Astrocyte (in vitro differentiated cells and primary cell): ENCODE measurements at regions not wholly inside any gene's neighbourhood (a gene's known extent, or its start where the extent isn't known, plus 50 kb on each side); places are given as distances from the start of the nearest gene placed in this dataset.

Source experiments
- DNase-seq: peaks from one replicate; pipeline ENCODE4 v3.0.0-alpha.2; 2010; ENCODE audit warnings: low read depth
- FAIRE-seq: peaks from 2 replicates; lab custom pipeline; 2011; peaks lifted over from hg19 to GRCh38; lab: Jason Lieb, UNC
- H2AFZ ChIP-seq: 2 replicates; pipeline ENCODE4 v1.6.0; 2012; ENCODE audit warnings: low read depth, low read length, inconsistent platforms
- H3K27ac ChIP-seq: 2 replicates; pipeline ENCODE4 v1.5.1; 2011; ENCODE audit warnings: low read depth, low read length, inconsistent platforms
- H3K27me3 ChIP-seq: 2 replicates; pipeline ENCODE4 v1.6.0; 2011; ENCODE audit warnings: low read length, inconsistent platforms; ENCODE audit not compliant: insufficient read depth
- H3K36me3 ChIP-seq: 2 replicates; pipeline ENCODE4 v1.5.1; 2011; ENCODE audit warnings: low read length, inconsistent platforms; ENCODE audit not compliant: insufficient read depth
- H3K4me1 ChIP-seq: 2 replicates; pipeline ENCODE4 v1.5.1; 2011; ENCODE audit warnings: low read length, inconsistent platforms; ENCODE audit not compliant: insufficient read depth
- H3K4me2 ChIP-seq: 2 replicates; pipeline ENCODE4 v1.6.0; 2012; ENCODE audit warnings: low read length, inconsistent platforms
- H3K4me3 ChIP-seq: 2 replicates; pipeline ENCODE4 v1.5.1; 2011; ENCODE audit warnings: low read depth, mild to moderate bottlenecking, low read length, inconsistent platforms; ENCODE audit not compliant: insufficient read depth
- H3K79me2 ChIP-seq: 2 replicates; pipeline ENCODE4 v1.6.0; 2012; ENCODE audit warnings: mild to moderate bottlenecking, low read length, inconsistent platforms; ENCODE audit not compliant: insufficient read depth
- H3K9ac ChIP-seq: 2 replicates; pipeline ENCODE4 v1.6.0; 2012; ENCODE audit warnings: mild to moderate bottlenecking, low read length, inconsistent platforms
- H3K9me3 ChIP-seq: 2 replicates; pipeline ENCODE4 v1.5.1; 2012; ENCODE audit warnings: low read depth, mild to moderate bottlenecking, low read length, inconsistent platforms; ENCODE audit not compliant: insufficient read depth
- H4K20me1 ChIP-seq: 2 replicates; pipeline ENCODE4 v1.6.0; 2012; ENCODE audit warnings: low read length, inconsistent platforms; ENCODE audit not compliant: insufficient read depth
- H3K27ac Mint-ChIP-seq: one replicate; pipeline ENCODE4 v1.8.0; 2021; ENCODE audit warnings: mild to moderate bottlenecking, mixed read lengths; ENCODE audit not compliant: unreplicated experiment
- H3K27me3 Mint-ChIP-seq: one replicate; pipeline ENCODE4 v1.8.0; 2021; ENCODE audit warnings: low read depth, mixed read lengths; ENCODE audit not compliant: unreplicated experiment
- H3K36me3 Mint-ChIP-seq: one replicate; pipeline ENCODE4 v1.8.0; 2021; ENCODE audit warnings: low read depth, mixed read lengths; ENCODE audit not compliant: unreplicated experiment
- H3K4me1 Mint-ChIP-seq: one replicate; pipeline ENCODE4 v1.8.0; 2021; ENCODE audit warnings: low read depth, mixed read lengths; ENCODE audit not compliant: unreplicated experiment
- H3K4me3 Mint-ChIP-seq: one replicate; pipeline ENCODE4 v1.8.0; 2021; ENCODE audit warnings: mild to moderate bottlenecking, moderate library complexity, mixed read lengths; ENCODE audit not compliant: unreplicated experiment
- H3K9me3 Mint-ChIP-seq: one replicate; pipeline ENCODE4 v1.8.0; 2021; ENCODE audit warnings: mild to moderate bottlenecking, mixed read lengths; ENCODE audit not compliant: unreplicated experiment
- CTCF ChIP-seq: IDR thresholded peaks from 2 replicates; pipeline ENCODE4 v1.5.1; 2011; ENCODE audit warnings: low read depth, mild to moderate bottlenecking, inconsistent platforms, low read length, moderate library complexity; ENCODE audit not compliant: insufficient read depth
- EZH2 ChIP-seq: IDR thresholded peaks from 2 replicates; pipeline ENCODE4 v1.6.1; 2012; ENCODE audit warnings: mild to moderate bottlenecking, low read length, inconsistent platforms; ENCODE audit not compliant: insufficient read depth

GRCh38 chr12:3436461-3437065, 54.4 kb upstream of the PRMT8 start:
- Histone ChIP-seq H3K79me2 (no peaks in the 10 kb centered on the region), H3K9me3 (no peaks in the 10 kb centered on the region), H3K27me3 (peaks cover 3% of the 10 kb centered on the region), H3K4me2 (no peak overlapping the region), H2AFZ (no peak overlapping the region), H4K20me1 (no peaks in the 10 kb centered on the region), H3K9ac (no peak overlapping the region), H3K27ac (no peak overlapping the region), H3K4me1 (no peaks in the 10 kb centered on the region), H3K4me3 (no peak overlapping the region), H3K36me3 (no peaks in the 10 kb centered on the region)
- no peak overlapping the region for H3K4me3 Mint-ChIP-seq
- FAIRE-seq (no peak), DNase-seq (no peak)
- peaks cover 30% of the 10 kb centered on the region for H3K27me3 Mint-ChIP-seq
- no peaks in the 10 kb centered on the region for H3K36me3 Mint-ChIP-seq
- peaks cover 4% of the 10 kb centered on the region for H3K4me1 Mint-ChIP-seq
- no peak overlapping the region for H3K27ac Mint-ChIP-seq
- TF ChIP-seq CTCF (no peak), EZH2 (no peak)
- no peaks in the 10 kb centered on the region for H3K9me3 Mint-ChIP-seq

DNA sequence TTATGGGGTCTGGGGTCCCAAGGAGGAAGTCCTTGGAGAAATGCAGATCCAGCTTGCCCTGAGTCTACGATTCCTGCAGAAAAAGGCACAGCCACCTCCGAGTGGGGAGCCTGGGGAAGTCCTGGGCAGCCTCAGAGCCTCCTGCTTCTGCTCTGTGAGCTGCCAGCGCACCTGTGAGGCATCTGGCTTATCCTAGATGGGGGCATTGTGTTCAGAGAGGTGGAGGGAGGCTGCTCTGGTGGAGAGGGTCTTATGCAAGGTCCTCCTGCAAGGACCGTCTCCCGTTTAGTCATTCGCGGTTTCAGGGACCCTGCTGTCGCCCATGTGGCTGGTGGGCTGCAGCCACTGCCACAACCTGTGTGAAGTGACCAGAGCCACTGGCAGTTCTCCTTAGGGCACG, 53.0 kb upstream of the PRMT8 start:
- Histone ChIP-seq H3K9ac (no peak overlapping the region), H3K4me1 (no peaks in the 10 kb centered on the region), H3K79me2 (no peaks in the 10 kb centered on the region), H3K4me3 (no peak overlapping the region), H3K27me3 (peaks cover 3% of the 10 kb centered on the region), H3K9me3 (no peaks in the 10 kb centered on the region), H3K36me3 (no peaks in the 10 kb centered on the region), H3K27ac (no peak overlapping the region), H2AFZ (no peak overlapping the region), H4K20me1 (no peaks in the 10 kb centered on the region), H3K4me2 (no peak overlapping the region)
- Mint-ChIP-seq H3K27me3 (peaks cover 31% of the 10 kb centered on the region), H3K4me1 (no peaks in the 10 kb centered on the region), H3K27ac (no peak overlapping the region), H3K36me3 (no peaks in the 10 kb centered on the region), H3K4me3 (no peak overlapping the region), H3K9me3 (peaks cover 2% of the 10 kb centered on the region)
- TF ChIP-seq EZH2 (no peak), CTCF (no peak)
- DNase-seq (no peak), FAIRE-seq (no peak)

DNA sequence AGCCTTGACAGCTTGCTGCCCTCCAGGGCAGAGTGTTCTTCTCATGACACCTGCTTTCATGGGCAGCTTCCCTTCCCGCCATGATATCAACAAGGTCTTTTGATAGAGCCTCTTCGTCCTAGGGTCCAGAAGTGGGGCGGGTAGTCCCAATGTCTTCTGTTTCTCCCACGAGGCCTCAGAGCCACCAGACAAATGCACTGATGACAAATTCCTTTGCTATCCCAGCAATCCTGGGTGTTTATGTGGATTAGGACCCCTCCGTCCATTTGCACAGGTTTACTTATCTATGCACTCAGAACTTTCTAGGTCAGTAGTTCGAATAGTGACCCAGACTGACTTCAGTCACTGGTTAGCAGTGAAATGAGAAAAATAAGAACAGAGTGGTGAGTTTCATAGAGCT, 52.6 kb upstream of the PRMT8 start:
- DNase-seq, result no peak
- Histone ChIP-seq H3K79me2 (no peaks in the 10 kb centered on the region), H3K4me3 (no peak overlapping the region), H3K9me3 (no peaks in the 10 kb centered on the region), H3K27ac (no peak overlapping the region), H3K4me1 (no peaks in the 10 kb centered on the region), H4K20me1 (no peaks in the 10 kb centered on the region), H3K27me3 (peaks cover 3% of the 10 kb centered on the region), H3K36me3 (no peaks in the 10 kb centered on the region), H3K9ac (no peak overlapping the region), H2AFZ (no peak overlapping the region), H3K4me2 (no peak overlapping the region)
- Mint-ChIP-seq H3K27me3 (peaks cover 34% of the 10 kb centered on the region), H3K4me3 (no peak overlapping the region), H3K36me3 (no peaks in the 10 kb centered on the region), H3K27ac (no peak overlapping the region), H3K4me1 (no peaks in the 10 kb centered on the region), H3K9me3 (peaks cover 3% of the 10 kb centered on the region)
- no peak for FAIRE-seq
- TF ChIP-seq CTCF (no peak), EZH2 (no peak)
